BJ (cell line): ENCODE measurements at regions not wholly inside any gene's neighbourhood (a gene's known extent, or its start where the extent isn't known, plus 50 kb on each side); places are given as distances from the start of the nearest gene placed in this dataset.
"Not testable (repeated sequence)": the region's sequence is repeated elsewhere in the genome, so short reads cannot be mapped to it uniquely, and the experiment has no call there.

ENCODE experiments used
- CTCF ChIA-PET: fragments of 350-600 bp; formaldehyde crosslinking; extraction: SDS; loops from one replicate; lab custom pipeline; 2021; ENCODE audit warnings: antibody characterized with exemption, inconsistent platforms; lab: Yijun Ruan, JAX
- POLR2A ChIA-PET: fragments of 300-600 bp; sonication (Branson Sonifier 250); formaldehyde crosslinking; extraction: SDS; loops from one replicate; lab custom pipeline; 2021; ENCODE audit warnings: antibody characterized with exemption; lab: Charles Lee
- DNase-seq: peaks from one replicate; pipeline ENCODE4 v3.0.0-alpha.2; 2011; ENCODE audit warnings: low read depth
- H3K27me3 ChIP-seq: 2 replicates; pipeline ENCODE4 v1.6.0; 2011; ENCODE audit warnings: low read length; ENCODE audit not compliant: control insufficient read depth, insufficient read depth
- H3K36me3 ChIP-seq: 2 replicates; pipeline ENCODE4 v1.5.1; 2011; ENCODE audit warnings: low read length; ENCODE audit not compliant: control insufficient read depth, insufficient read depth
- H3K4me3 ChIP-seq: 2 replicates; pipeline ENCODE4 v1.5.1; 2011; ENCODE audit warnings: low read depth, mild to moderate bottlenecking, control low read depth, low read length
- CTCF ChIP-seq: IDR thresholded peaks from 2 replicates; pipeline ENCODE4 v1.5.1; 2011; ENCODE audit warnings: low read depth, mild to moderate bottlenecking, control low read depth, inconsistent platforms, low read length, moderate library complexity; ENCODE audit not compliant: insufficient read depth

- DNase-seq, H3K27me3 ChIP-seq, POLR2A ChIA-PET, H3K36me3 ChIP-seq, CTCF ChIA-PET, H3K4me3 ChIP-seq: not testable (repeated sequence)
Observed at GRCh38 chr2:181803903-181804799, 87.4 kb upstream of the ITPRID2 start.

- no peak for TF ChIP-seq CTCF
- Histone ChIP-seq H3K27me3 (no peaks in the 10 kb centered on the region), H3K36me3 (no peaks in the 10 kb centered on the region), H3K4me3 (no peak overlapping the region)
- CTCF ChIA-PET = interaction anchor here (0.8 to 1.5 kb wide), 2 partner anchors 8 to 81 kb away, joined by 3 to 5 read pairs; no protein-coding TSS in a partner anchor
- POLR2A ChIA-PET = no interaction called here
- DNase-seq = no peak
Observed at GRCh38 chr2:181805228-181806038, 86.1 kb upstream of the ITPRID2 start.

DNA sequence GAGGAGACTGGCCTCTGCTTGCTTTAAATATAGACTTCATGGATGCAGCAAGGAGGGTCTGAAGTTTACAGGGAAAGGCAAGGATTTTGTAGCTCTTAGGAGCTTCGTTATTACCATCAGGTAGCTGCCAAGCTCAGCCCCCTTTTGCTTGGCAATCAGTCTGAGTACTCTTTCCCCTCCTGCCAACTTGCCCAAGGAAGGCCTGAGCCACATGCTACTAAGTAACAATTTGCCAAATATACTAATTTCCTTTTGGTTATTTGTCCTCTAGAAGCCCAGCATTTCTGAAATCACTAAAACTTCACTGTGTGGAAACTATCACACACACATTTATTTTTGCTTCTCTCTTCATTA lies 85.5 kb upstream of the ITPRID2 start:
- no peak overlapping the region for H3K4me3 ChIP-seq
- no peak for TF ChIP-seq CTCF
- no peaks in the 10 kb centered on the region for H3K36me3 ChIP-seq
- CTCF ChIA-PET = interaction anchor here (0.8 to 1.5 kb wide), 2 partner anchors 9 to 81 kb away, joined by 3 to 5 read pairs; no protein-coding TSS in a partner anchor
- DNase-seq = no peak
- POLR2A ChIA-PET = no interaction called here
- no peaks in the 10 kb centered on the region for H3K27me3 ChIP-seq

- CTCF ChIA-PET = interaction anchor here (0.8 to 1.0 kb wide), 2 partner anchors 9 to 146 kb away, joined by 3 read pairs; no protein-coding TSS in a partner anchor
- DNase-seq = no peak
- POLR2A ChIA-PET = no interaction called here
- H3K4me3 ChIP-seq = no peak overlapping the region
- no peak for TF ChIP-seq CTCF
- H3K36me3 ChIP-seq = no peaks in the 10 kb centered on the region
- no peaks in the 10 kb centered on the region for H3K27me3 ChIP-seq
Observed at GRCh38 chr2:181807526-181807925, 84.0 kb upstream of the ITPRID2 start.

GRCh38 chr2:181810823-181811695 lies 80.5 kb upstream of the ITPRID2 start:
- Histone ChIP-seq H3K36me3 (no peaks in the 10 kb centered on the region), H3K4me3 (no peak overlapping the region), H3K27me3 (no peaks in the 10 kb centered on the region)
- CTCF ChIA-PET = no interaction called here
- POLR2A ChIA-PET = no interaction called here
- DNase-seq = no peak
- no peak for TF ChIP-seq CTCF
